Panc1 (cell line): ENCODE measurements at regions not wholly inside any gene's neighbourhood (a gene's known extent, or its start where the extent isn't known, plus 50 kb on each side); places are given as distances from the start of the nearest gene placed in this dataset.

Experiments
- POLR2AphosphoS5 ChIP-seq: IDR thresholded peaks from 2 replicates; pipeline ENCODE4 v1.6.1; 2012; ENCODE audit warnings: mild to moderate bottlenecking, low read depth, low read length, moderate library complexity
- TCF7L2 ChIP-seq: IDR thresholded peaks from 2 replicates; pipeline ENCODE4 v1.6.1; 2011; ENCODE audit warnings: mild to moderate bottlenecking, low read depth, low read length, inconsistent platforms
- TF ChIP-seq, protein P1 (sequence below): fragments of 450-650 bp; IDR thresholded peaks from 2 replicates; pipeline ENCODE4 v1.5.1; 2017; ENCODE audit warnings: mild to moderate bottlenecking

DNA sequence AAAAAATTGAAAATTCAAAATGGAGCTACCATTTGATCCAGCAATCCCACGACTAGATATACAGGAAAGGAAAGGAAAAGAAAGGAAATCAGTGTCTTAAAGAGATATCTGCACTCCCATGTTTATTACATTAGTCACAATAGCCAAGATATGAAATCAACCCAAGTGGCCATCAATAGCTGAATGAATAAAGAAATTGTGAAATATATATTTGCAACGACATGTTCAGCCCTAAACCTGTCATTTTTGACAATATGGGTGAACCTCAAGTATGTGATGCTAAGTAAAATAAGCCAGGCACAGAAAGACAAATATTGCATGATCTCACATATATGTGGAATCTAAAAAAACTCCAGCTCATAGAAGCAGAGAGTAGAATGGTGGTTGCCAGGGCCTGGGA is 155.1 kb downstream of the ANXA5 start:
- TF ChIP-seq POLR2AphosphoS5 (no peak), TCF7L2 (no peak)
- TF ChIP-seq, protein P1, sequence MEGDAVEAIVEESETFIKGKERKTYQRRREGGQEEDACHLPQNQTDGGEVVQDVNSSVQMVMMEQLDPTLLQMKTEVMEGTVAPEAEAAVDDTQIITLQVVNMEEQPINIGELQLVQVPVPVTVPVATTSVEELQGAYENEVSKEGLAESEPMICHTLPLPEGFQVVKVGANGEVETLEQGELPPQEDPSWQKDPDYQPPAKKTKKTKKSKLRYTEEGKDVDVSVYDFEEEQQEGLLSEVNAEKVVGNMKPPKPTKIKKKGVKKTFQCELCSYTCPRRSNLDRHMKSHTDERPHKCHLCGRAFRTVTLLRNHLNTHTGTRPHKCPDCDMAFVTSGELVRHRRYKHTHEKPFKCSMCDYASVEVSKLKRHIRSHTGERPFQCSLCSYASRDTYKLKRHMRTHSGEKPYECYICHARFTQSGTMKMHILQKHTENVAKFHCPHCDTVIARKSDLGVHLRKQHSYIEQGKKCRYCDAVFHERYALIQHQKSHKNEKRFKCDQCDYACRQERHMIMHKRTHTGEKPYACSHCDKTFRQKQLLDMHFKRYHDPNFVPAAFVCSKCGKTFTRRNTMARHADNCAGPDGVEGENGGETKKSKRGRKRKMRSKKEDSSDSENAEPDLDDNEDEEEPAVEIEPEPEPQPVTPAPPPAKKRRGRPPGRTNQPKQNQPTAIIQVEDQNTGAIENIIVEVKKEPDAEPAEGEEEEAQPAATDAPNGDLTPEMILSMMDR, result no peak
